ENCODE measurements at regions not wholly inside any gene's neighbourhood (a gene's known extent, or its start where the extent isn't known, plus 50 kb on each side); places are given as distances from the start of the nearest gene placed in this dataset.

DNA sequence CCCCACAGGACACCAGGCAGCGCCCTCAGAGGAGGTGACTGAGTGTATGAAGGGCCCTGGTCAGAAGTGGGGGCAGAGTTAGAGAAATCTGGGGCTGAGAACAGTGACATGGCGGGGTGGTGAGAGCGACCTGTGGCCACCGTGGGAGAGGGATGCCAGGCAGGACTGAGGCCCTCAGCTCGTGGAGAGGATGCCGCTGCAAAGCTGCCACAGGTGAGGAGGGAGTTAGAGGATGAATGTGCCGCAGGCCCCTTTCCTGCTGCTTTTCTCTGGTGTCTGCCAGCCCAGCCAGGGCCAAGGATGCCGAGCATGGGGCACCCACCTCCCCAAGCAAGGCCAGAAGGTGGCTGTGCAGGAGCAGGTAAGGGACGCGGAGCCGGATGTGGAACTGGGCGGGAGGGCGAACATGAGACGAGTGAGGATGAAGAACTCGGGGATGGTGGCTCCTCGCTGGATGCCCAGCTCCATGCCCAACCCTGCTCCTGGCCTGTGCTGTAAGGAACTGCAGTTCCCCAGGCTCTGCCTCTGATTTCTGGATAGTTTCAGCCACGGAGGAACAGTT is 269.2 kb upstream of the HDAC4 start:
- no peaks in the 10 kb centered on the region for H3K9me3 ChIP-seq
- no peaks in the 10 kb centered on the region for H3K4me1 ChIP-seq
- FAIRE-seq (no peak), ATAC-seq (no peak), DNase-seq (no peak)
- no peaks in the 10 kb centered on the region for H3K27me3 ChIP-seq
- 78 to 79% methylated on average over 14 to 17 of the region's 17 CpGs for WGBS, 2 donors
- no peak overlapping the region for H3K4me3 ChIP-seq
- TF ChIP-seq, protein P1, sequence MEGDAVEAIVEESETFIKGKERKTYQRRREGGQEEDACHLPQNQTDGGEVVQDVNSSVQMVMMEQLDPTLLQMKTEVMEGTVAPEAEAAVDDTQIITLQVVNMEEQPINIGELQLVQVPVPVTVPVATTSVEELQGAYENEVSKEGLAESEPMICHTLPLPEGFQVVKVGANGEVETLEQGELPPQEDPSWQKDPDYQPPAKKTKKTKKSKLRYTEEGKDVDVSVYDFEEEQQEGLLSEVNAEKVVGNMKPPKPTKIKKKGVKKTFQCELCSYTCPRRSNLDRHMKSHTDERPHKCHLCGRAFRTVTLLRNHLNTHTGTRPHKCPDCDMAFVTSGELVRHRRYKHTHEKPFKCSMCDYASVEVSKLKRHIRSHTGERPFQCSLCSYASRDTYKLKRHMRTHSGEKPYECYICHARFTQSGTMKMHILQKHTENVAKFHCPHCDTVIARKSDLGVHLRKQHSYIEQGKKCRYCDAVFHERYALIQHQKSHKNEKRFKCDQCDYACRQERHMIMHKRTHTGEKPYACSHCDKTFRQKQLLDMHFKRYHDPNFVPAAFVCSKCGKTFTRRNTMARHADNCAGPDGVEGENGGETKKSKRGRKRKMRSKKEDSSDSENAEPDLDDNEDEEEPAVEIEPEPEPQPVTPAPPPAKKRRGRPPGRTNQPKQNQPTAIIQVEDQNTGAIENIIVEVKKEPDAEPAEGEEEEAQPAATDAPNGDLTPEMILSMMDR (IDR thresholded peaks at IDR 0.05): no peak
- H3K36me3 ChIP-seq: no peaks in the 10 kb centered on the region
- H3K27ac ChIP-seq: no peak overlapping the region
- intact Hi-C loops (cut with DNase I): no loop called here

DNA sequence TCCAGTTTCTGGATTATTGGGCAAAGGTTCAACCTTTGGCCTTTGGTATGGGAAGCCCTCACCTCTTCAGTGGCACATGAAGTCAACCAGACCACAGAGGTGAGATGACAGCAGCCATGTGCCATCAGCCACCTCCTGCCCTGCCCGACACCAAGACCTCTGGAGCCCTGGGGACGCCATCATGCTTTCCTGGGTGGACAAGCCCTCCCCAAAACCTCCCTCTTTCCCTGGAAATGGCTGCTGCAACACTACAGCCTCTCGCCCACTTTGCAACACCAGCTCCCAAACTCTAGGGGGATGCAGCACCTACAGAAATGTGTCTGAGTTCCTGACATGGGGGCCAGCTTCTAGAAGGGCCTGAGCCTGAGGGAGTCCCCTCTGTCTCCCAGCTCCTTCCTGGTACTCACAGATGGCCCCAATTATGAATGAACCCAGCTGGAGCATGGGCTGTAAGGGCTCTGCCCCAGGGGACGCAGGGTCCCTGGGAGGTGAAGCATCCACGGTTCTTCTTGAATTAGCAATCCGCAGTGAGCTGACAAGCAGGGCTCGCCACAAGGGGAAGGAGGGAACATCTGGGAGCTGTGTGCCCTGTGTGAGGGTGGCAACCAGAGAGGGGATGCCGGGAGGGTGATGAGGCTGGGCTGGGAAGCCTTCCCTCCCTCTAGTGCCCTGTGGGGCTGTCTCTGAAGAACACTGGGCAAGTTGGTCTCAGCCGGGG is 268.5 kb upstream of the HDAC4 start:
- FAIRE-seq (no peak), ATAC-seq (no peak), DNase-seq (no peak)
- no peaks in the 10 kb centered on the region for H3K9me3 ChIP-seq
- no peak overlapping the region for H3K4me3 ChIP-seq
- H3K4me1 ChIP-seq: no peaks in the 10 kb centered on the region
- WGBS, 2 donors: 67 to 80% methylated on average over 8 to 9 of the region's 9 CpGs
- H3K36me3 ChIP-seq: no peaks in the 10 kb centered on the region
- TF ChIP-seq, protein P1 (IDR thresholded peaks at IDR 0.05): no peak
- H3K27ac ChIP-seq: no peak overlapping the region
- peaks cover 0 to 3% (median 0%) of the 10 kb centered on the region in 4 donors for H3K27me3 ChIP-seq
- intact Hi-C loops (cut with DNase I): no loop called here

DNA sequence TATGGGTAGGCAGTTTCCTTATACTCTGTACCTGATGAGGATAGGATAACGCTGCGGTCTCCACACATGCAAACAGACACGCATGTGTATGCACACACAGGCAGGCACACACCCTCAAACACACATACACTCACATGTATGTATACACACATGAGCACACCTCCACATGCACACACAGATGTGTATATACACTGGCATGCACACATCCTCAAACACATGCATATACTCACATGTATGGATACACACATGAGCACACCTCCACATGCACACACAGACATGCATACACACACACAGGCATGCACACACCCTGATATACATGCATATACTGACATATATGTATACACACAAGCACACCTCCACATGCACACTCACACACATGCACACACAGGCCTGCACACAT is 267.8 kb upstream of the HDAC4 start:
- intact Hi-C loops (cut with DNase I): no loop called here
- Histone ChIP-seq H3K27me3 (peaks cover 0 to 3% (median 0%) of the 10 kb centered on the region in 4 donors), H3K27ac (no peak overlapping the region), H3K36me3 (no peaks in the 10 kb centered on the region), H3K4me1 (no peaks in the 10 kb centered on the region), H3K4me3 (no peak overlapping the region), H3K9me3 (no peaks in the 10 kb centered on the region)
- no peak for FAIRE-seq
- ATAC-seq: no peak
- 97 to 98% methylated on average over 3 of the region's 3 CpGs for WGBS, 2 donors
- DNase-seq: no peak
- TF ChIP-seq, protein P1 (IDR thresholded peaks at IDR 0.05): no peak

DNA sequence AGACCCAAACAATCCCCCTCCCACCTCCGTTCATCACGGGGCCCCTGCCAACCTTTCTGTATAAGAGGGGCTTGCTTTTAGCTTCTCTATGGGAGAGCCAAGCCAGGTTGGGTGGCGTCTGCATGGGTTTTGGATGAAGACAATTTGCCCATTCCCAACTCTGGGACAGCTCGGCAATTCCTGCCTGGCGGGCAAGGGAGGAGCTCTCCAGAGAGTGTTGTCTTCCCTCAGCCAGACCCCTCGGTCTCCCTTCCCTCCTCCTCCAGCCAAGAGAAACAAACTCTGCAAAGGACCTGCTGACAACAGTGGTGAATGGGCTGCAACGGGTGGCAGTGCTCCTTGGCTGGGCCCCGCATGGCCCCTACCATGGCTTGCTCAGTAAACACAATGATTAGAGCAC is 267.2 kb upstream of the HDAC4 start:
- Histone ChIP-seq H3K4me1 (no peaks in the 10 kb centered on the region), H3K9me3 (no peaks in the 10 kb centered on the region), H3K27ac (no peak overlapping the region), H3K4me3 (no peak overlapping the region), H3K27me3 (peaks cover 0 to 3% (median 0%) of the 10 kb centered on the region in 4 donors), H3K36me3 (no peaks in the 10 kb centered on the region)
- WGBS, 2 donors: 60 to 72% methylated on average over 8 of the region's 8 CpGs
- DNase-seq (no peak), FAIRE-seq (no peak), ATAC-seq (no peak)
- TF ChIP-seq, protein P1 (IDR thresholded peaks at IDR 0.05): no peak
- intact Hi-C loops (cut with DNase I): no loop called here

DNA sequence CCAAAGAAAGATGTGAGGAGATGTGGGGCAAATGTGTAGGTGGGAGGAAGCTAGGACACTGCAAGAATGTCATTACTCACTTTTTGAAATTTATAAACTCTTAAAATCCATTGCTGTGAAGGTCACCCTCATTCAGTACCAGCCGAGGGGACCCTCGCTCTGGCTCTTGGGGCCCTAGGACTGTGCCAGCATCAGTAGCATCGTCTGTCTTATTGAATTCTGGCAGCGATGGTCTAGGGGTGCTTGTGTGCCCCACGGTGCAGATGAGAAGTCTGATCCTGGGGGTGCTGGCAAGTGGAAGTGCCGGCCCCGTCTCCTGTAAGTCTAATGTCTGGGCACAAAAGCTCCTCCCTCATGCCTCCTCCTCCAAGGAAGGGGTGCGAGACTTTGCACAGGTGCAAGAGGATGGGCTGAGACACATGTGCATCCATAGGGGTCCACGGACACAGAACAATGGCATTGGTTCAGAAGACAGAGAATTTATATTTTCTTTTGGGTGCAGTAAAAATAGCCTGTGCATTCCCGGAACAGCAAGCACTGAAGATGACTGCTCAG is 266.7 kb upstream of the HDAC4 start:
- Histone ChIP-seq H3K36me3 (no peaks in the 10 kb centered on the region), H3K4me1 (no peaks in the 10 kb centered on the region), H3K27me3 (peaks cover 0 to 3% (median 0%) of the 10 kb centered on the region in 4 donors), H3K4me3 (no peak overlapping the region), H3K9me3 (no peaks in the 10 kb centered on the region), H3K27ac (no peak overlapping the region)
- FAIRE-seq (no peak), ATAC-seq (no peak), DNase-seq (no peak)
- TF ChIP-seq, protein P1 (IDR thresholded peaks at IDR 0.05): no peak
- intact Hi-C loops (cut with DNase I): no loop called here
- 48 to 53% methylated on average over 10 of the region's 10 CpGs for WGBS, 2 donors

Measured in pancreas (tissue), 10 donors.